GM21529 (cell line): ENCODE measurements at regions not wholly inside any gene's neighbourhood (a gene's known extent, or its start where the extent isn't known, plus 50 kb on each side); places are given as distances from the start of the nearest gene placed in this dataset.

Experiments used
- ATAC-seq: cut with Tn5 transposase; IDR thresholded peaks from one replicate; pipeline ENCODE4 v1.9.1; 2021; ENCODE audit not compliant: unreplicated experiment

- no peak for ATAC-seq
These were observed 87.3 kb upstream of the DIO3 start for GRCh38 chr14:101473795-101474562.

DNA sequence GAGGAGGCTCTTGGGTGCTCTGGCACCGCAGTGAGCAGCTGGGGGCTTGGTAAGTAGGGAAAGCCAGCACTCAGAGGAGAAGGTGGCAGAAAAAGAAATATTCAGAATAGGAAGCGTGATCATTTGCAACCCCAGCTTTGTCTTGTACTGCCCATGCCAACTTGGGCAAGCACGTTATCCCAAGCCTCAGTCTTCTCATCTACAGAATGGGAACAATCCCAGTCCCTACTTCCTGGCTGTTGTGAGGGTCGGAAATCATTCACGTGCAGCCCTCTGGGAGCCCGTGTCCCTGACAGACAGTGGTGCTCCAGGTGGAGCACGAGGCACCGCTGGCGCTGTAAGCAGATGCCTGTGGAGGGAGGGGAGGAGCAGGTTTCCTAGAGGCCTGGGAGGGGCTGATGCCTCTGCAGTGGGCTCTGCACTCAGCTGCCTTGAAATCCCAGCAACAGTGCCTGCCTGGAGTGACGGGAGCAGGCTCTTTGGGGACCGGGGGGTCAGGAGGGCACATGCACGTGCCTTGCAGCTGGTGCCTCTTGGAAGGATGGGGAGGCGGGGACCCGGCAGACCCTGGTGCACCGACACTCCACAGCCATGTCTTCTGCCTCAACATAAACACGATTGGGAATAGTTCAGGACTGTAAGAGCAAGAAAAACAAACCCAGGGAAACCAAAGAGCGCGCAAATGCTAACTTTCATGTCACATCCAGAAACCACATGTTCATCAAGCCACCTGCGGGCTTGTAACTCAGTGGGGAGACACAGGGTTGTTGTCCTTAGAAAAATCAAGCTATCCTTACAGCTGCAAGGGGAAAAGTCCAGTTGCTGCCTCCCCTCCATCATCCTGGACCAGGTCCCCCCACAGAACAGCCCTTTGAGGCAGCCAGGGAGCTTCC is 86.5 kb upstream of the DIO3 start:
- ATAC-seq: no peak

GRCh38 chr14:101475456-101476257 is 85.6 kb upstream of the DIO3 start:
- no peak for ATAC-seq

DNA sequence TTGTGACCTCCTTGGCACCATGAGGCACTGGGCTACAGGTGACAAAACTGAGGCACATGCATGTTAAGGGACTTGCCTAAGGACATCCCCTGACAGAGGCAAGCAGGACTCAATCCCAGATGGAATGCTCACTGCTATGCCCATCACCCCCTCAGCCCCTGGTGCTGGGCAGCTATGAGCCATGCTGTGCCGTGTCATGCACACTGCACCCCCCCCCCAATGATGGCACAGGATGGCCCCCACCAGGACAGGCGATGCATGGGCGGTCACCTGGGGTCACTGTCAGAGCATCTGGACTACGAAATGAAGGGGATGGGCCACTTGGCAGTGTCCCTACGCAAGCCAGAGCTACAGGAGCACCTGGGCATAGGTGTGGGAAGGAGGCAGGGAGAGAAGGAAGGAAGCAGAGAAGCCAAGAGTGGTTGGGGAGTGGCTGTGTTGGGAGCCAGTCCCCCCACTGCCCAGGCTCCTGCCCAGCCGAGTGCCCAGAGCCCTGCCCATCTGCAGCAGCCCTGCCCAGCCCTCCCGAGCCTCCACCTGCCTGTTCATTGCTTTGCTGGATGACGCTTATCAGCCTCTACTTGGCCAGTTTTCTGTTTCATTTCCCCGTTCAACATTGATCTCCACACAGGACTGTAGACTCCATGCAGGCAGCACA is 84.9 kb upstream of the DIO3 start:
- no peak for ATAC-seq

GRCh38 chr14:101476916-101477553 is 84.3 kb upstream of the DIO3 start:
- no peak for ATAC-seq

GRCh38 chr14:101477648-101478047 is 83.6 kb upstream of the DIO3 start:
- no peak for ATAC-seq

GRCh38 chr14:101478096-101478495 is 83.2 kb upstream of the DIO3 start:
- no peak for ATAC-seq

DNA sequence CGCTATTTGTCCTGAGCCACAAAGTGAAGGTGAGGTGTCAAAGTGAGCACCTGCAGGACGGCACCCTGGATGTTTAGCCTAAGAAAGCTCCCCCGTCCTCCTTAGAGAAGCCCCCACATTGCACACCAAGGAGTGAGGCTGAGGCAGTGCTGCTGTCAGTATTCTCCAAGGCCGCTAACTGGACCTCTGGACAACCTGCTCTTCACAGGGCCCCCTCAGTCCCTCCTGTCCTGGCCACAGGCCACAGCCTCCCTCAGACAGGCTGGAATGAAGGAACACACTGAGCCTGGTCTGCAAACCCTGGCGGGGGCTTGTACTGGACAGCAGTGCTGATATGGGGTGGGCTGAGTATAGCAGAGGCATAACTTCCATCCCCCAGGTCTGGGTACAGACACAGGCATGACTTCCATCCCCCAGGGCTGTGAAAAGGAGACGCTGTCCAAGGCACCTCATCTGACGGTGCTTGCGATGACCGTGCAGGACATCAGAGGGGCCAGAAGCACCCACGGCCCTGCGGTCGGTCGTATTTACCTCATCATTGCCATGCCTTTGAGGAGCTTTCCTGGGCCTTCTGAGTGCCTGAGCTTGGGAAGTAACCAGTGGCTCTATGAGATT is 82.4 kb upstream of the DIO3 start:
- ATAC-seq: no peak

DNA sequence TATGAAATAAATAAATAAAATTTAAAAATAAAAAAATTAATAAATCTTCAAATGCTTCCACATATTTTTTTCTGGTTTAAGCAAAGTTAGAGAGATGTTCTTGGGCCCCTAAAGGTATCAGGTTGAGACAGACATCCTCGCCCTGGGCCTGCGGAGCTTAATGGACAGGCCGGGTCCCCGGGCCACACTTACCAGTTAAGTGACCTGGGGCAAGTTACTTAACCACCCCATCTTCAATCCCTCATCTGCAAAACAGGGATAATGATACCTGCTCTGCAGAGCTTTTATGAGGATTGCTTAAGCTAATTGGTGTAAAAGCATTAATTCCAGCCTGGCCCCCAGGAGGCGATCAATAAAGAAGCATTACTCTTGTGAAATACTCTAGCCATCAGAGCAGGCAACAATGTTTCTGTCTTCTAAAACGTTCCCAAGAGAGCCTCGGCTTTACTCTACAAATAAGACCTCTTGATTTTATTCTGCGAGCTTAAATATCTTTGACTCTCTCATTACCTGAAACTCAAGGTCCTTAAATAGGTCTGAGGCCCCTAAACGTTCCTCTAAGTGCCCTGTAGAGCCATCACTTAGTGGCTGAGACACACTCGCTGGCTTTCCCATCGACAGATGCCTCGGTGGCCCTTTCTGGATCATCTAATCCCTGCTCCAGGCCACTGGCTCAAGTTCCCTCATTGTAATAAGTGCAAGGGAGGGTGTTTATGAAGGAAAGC is 81.1 kb upstream of the DIO3 start:
- no peak for ATAC-seq

DNA sequence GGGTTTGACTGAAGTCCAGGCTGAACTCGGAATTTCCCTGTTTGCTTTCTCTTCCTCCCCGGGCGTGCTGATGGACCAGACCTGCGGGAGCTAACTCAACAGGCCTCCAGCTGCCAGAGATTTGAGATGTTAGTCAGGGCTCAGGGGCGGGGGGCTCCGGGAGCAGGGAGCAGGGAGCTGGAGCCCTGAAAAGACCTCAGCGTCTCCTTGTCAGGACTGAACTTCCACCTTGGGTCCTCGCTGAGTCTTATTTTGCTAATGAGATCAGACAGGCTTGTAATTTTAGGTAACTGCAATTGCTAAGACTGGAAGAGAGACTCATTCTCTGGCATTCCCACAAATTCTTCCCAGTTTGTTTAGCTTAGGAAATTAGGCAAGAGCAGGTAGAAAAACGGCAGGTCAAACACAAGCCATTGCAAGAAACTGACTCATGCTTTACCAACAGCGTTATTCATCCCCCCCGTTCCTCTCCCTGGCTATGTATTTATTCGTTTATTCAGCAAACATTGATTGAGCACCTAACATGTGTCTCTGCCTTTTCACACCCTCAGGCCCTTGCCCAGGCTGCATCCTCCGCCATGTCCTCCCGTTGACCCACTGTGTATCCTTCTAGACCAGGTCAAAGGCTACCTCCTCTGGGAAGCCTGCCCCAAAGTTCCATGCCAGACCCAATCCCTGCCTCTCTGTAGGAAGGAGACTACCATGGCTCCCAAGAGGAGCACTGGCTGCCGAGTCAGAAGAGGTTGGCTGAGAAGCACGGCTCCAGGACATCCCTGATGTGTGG is 80.4 kb upstream of the DIO3 start:
- no peak for ATAC-seq

DNA sequence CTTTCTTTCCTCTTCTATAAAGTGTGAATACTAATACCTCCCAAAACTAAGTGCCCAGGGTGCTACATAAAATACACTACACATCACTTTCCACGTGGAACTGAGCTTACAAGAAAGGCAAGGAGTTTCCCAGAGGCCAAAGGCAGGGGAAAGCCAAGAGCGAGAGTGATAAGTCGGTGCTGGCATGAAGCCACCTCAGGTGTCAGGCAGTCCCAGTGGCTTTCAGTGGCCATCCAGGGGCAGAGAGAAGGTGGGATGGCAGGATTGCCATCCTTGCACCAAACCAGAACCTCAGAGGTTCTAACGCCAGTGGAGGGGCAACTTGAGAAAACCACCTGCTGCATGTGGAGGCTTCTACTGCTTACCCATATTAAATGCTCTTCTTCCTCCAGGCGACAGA is 79.7 kb upstream of the DIO3 start:
- ATAC-seq: no peak

DNA sequence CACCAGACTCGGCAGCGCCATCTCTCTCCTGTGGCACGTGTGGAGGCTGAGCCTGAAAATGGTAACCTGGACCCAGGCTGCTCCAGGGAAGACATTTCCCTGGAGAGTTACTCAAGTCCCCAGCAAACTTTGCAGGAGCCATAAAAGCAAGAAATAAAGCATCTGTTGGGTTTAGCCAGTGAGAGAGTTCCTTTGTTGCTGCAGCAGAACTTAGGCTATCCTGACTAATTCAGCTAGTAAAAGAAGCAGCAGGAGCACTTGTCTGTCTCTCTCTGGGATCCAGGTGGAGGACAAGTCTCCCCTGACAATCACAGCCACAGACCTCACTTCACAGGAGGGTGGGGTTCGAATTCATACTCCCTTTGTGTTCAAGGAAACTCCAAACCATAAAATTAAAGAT is 79.2 kb upstream of the DIO3 start:
- no peak for ATAC-seq

DNA sequence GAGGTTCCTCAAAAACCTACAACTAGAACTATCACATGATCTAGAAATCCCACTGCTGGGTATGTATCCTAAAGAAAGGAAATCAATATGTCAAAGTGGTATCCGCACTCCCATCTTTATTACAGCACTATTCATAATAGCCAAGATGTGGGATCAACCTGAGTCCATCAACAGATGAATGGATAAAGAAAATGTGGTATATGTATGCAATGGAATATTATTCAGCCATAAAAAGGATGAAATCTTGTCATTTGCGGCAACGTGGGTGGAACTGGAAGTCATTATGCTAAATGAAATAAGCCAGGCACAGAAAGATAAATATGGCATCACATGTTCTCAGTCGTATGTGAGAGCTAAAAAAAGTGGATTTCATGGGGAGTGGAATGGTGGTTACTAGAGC is 77.5 kb upstream of the DIO3 start:
- ATAC-seq: no peak

DNA sequence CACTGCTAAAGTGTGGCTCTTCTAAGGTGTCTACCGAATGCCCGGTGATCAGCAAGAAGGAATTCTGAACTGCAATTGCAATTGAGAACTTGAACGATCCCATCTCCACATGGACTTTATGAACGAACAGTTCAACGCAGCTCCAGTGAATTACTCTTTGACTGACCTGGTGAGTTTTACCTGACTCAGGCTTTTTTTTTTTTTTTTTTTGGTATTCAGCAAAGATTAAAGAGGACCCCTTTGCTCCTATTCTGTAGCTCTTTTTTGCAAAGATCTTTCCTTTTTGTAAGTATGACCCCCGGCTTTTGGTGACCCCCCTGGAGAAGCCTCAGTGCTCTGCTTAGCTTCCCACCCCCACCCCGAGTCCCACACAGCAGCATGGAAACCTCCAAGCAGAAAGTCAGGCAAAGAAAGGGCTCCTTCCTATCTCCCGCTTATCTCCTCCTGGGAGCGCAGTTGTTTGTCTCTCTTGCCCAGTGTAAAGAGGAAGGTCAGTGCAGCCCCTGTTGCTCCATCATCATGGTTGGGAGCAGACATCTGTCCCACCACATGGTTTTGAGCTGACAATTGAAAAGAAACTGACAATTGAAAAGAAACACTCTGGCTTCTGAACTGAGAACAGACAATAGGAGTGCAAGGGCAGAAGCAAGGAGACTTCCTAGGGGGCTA is 72.1 kb upstream of the DIO3 start:
- no peak for ATAC-seq

GRCh38 chr14:101490771-101491170 is 70.5 kb upstream of the DIO3 start:
- ATAC-seq: no peak

DNA sequence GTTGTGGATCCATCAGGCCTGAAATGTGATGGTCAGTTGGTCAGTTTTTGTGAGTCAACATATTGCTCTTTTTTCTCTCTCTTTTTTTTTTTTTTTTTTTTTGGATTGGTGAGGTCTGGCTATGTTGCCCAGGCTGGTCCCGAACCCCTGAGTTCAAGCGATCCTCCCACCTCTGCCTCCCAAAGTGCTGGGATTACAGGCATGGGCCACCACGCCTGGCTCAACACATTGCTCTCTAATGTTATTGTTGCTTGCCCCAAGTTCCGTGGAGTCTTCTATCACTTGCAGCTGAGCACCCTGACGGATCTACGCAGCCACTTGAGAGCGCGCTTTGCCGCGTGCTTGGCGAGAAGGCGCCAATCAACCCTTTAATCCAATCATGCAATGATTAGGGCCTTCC is 69.5 kb upstream of the DIO3 start:
- ATAC-seq: no peak

DNA sequence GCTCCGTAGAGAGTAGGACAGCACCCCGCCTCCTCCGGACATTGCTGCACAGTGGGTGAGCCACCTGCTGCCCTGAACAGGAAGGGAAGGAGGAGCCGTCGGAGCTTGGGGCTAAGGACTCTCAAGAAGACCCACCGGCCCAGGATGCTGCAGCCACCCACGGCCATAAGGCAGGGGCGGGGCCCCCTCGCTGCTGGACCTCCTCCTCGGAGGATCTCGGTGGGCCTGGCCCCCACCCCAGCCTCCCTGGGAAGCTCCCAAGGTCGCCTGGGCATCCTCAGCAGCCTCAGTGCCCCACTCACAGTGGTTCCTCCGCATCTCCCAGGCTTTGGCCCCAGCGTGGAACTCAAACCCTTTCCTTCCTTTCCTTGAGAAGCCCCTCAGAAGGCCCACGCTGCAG is 68.6 kb upstream of the DIO3 start:
- ATAC-seq: no peak

GRCh38 chr14:101494826-101495225 is 66.5 kb upstream of the DIO3 start:
- ATAC-seq: no peak
